H1 (cell line): ENCODE measurements at regions not wholly inside any gene's neighbourhood (a gene's known extent, or its start where the extent isn't known, plus 50 kb on each side); places are given as distances from the start of the nearest gene placed in this dataset.

Experiments used
- CEBPB ChIP-seq: IDR thresholded peaks from 2 replicates; pipeline ENCODE4 v1.6.1; 2012; ENCODE audit warnings: low read depth, low read length
- EP300 ChIP-seq, 2 experiments: IDR thresholded peaks; 1 replicate in 1 of 2; 2 replicates in 1 of 2; pipeline ENCODE4 v1.6.1; 2011 to 2012; ENCODE audit warnings: low read depth in 2 of 2, low read length in 2 of 2, mild to moderate bottlenecking in 2 of 2, borderline replicate concordance in 1 of 2, inconsistent platforms in 1 of 2, moderate library complexity in 1 of 2

DNA sequence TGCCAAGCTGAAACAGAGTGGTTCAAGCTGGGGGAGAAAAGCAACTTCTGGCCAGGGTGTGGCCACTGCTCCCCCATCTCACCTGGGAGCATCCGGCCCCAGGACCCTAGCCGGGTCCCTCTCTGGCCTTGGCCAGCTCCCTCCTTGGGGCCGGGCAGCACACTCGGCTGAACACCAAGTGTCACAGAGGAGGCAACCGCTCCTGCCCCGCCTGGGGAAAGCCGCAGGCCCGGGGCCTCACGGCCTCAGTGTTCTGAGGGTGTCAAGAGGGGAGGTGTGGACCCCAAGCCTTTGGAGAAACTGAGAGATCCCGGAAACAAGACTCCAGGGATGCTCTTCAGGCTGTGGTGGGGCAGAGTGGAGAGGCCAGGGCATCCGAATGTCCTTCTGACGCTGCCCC is 88.4 kb downstream of the ENGASE start:
- TF ChIP-seq CEBPB (no peak), EP300 (IDR thresholded peaks at IDR 0.05; ENCODE audit: borderline replicate concordance in 1 of 2, low read depth in 2 of 2, low read length in 2 of 2) (no peak)
